ENCODE measurements at regions not wholly inside any gene's neighbourhood (a gene's known extent, or its start where the extent isn't known, plus 50 kb on each side); places are given as distances from the start of the nearest gene placed in this dataset.

DNA sequence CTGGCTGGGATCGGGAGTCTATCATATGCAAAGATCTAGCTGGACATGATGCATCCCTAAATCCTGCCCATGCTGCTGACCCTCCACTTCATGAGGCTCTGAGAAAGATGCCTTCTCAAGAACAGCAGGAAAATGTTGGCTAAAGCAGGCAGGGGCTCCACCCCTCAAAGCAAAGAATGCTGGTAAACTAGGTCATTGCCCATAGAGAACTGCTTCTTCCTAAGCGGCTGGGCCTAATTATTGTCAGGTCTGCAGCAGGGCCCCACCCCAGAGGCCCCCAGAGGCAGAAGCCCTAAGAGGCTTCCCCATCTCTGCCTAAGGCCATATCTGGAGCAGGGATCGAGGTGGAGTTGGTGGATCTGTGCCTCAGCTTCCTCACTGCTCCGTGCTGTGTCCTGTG lies 447.4 kb upstream of the PROK2 start:
- H3K4me3 Mint-ChIP-seq (ENCODE audit: unreplicated experiment) = no peak overlapping the region
- TF ChIP-seq, protein P1, sequence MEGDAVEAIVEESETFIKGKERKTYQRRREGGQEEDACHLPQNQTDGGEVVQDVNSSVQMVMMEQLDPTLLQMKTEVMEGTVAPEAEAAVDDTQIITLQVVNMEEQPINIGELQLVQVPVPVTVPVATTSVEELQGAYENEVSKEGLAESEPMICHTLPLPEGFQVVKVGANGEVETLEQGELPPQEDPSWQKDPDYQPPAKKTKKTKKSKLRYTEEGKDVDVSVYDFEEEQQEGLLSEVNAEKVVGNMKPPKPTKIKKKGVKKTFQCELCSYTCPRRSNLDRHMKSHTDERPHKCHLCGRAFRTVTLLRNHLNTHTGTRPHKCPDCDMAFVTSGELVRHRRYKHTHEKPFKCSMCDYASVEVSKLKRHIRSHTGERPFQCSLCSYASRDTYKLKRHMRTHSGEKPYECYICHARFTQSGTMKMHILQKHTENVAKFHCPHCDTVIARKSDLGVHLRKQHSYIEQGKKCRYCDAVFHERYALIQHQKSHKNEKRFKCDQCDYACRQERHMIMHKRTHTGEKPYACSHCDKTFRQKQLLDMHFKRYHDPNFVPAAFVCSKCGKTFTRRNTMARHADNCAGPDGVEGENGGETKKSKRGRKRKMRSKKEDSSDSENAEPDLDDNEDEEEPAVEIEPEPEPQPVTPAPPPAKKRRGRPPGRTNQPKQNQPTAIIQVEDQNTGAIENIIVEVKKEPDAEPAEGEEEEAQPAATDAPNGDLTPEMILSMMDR (IDR thresholded peaks at IDR 0.05; ENCODE audit: unreplicated experiment) = no peak
- no peaks in the 10 kb centered on the region for H3K9me3 Mint-ChIP-seq (ENCODE audit: unreplicated experiment)
- peaks cover 54% of the 10 kb centered on the region for H3K27me3 Mint-ChIP-seq (ENCODE audit: insufficient read depth, unreplicated experiment)
- intact Hi-C loops (cut with micrococcal nuclease) = no loop called here
- no peaks in the 10 kb centered on the region for H3K36me3 Mint-ChIP-seq (ENCODE audit: insufficient read depth, unreplicated experiment)
- DNase-seq (ENCODE audit: unreplicated experiment) = no peak
- no TSS peak for BruUV-seq (replicated peaks)
- peaks cover 11% of the 10 kb centered on the region for H3K4me1 Mint-ChIP-seq (ENCODE audit: insufficient read depth, unreplicated experiment)
- no peak overlapping the region for H3K27ac Mint-ChIP-seq (ENCODE audit: low read depth, unreplicated experiment)
- ChIA-PET CTCF (no interaction called here), POLR2A (no interaction called here)

DNA sequence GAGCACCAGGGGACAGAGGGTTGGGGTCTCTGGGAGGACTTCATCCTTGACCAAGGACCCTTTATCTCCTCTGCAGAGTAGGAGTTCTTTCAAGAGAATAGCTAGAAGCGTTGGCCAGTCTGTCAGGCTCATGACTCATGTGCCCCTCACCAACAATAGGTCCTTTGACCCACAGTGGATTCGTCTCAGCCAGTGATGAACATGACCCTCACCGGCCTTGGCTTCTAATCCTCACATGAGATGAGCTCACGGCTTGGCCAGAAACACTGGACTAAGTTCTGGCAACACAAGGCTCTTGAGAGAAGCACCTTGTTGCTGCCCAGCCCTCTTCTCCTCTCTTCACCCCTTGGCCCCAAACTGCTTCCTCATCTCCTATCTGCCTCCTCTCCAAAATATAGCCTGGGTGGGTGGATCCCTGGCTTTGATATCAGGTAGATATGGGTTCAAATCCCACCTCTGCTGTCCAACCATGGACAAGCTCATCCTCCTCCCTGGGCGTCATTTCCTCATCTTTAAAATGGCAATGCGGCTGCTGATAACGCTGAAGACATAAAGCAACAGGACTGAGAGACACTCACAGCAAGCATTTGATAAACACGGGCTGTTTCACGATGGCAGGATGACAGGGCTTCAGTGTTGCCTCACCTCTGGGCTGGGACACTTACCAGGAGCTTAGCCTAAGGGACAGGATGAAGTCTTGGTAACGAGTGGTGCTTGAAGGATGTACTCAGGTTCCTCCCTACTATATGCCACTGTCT lies 446.7 kb upstream of the PROK2 start:
- TF ChIP-seq, protein P1 (IDR thresholded peaks at IDR 0.05; ENCODE audit: unreplicated experiment) = no peak
- DNase-seq (ENCODE audit: unreplicated experiment) = no peak
- POLR2A ChIA-PET = no interaction called here
- CTCF ChIA-PET = interaction anchor here (0.5 kb wide), 1 partner anchor 30 kb away, joined by 3 read pairs; no protein-coding TSS in a partner anchor
- H3K4me3 Mint-ChIP-seq (ENCODE audit: unreplicated experiment) = no peak overlapping the region
- H3K27me3 Mint-ChIP-seq (ENCODE audit: insufficient read depth, unreplicated experiment) = peaks cover 51% of the 10 kb centered on the region
- no peaks in the 10 kb centered on the region for H3K36me3 Mint-ChIP-seq (ENCODE audit: insufficient read depth, unreplicated experiment)
- no peaks in the 10 kb centered on the region for H3K9me3 Mint-ChIP-seq (ENCODE audit: unreplicated experiment)
- no TSS peak for BruUV-seq (replicated peaks)
- peaks cover 11% of the 10 kb centered on the region for H3K4me1 Mint-ChIP-seq (ENCODE audit: insufficient read depth, unreplicated experiment)
- intact Hi-C loops (cut with micrococcal nuclease) = no loop called here
- H3K27ac Mint-ChIP-seq (ENCODE audit: low read depth, unreplicated experiment) = no peak overlapping the region

DNA sequence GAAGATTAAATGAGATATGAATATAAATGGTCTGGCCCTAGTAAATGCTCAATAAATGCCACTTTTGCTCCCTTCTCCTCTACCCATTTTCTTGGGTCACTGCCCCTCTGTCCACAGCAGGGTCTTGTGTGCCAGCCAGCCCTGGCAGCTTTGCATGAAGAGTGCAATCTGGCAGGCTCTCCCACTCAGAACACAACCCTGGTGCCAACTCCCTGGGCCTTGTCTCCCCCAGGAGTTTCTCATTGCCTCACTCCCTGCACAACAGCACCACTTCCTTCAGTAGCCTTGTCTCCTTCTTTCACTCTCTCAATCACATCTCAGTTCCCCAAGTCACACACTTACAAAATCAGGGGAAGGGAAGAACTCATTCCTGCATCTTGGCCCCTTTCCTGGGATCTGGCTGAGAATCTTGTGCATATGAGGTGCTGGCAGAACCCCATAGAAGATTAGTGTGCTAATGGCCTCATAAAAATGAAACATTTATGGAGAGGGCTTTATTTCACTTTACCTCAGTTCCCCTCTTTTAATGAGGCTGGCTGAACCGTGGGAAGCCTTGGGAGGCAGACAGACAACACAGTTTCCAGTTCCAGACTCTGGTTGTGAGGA lies 445.9 kb upstream of the PROK2 start:
- no peak overlapping the region for H3K27ac Mint-ChIP-seq (ENCODE audit: low read depth, unreplicated experiment)
- peaks cover 4% of the 10 kb centered on the region for H3K36me3 Mint-ChIP-seq (ENCODE audit: insufficient read depth, unreplicated experiment)
- H3K4me3 Mint-ChIP-seq (ENCODE audit: unreplicated experiment) = no peak overlapping the region
- peaks cover 11% of the 10 kb centered on the region for H3K4me1 Mint-ChIP-seq (ENCODE audit: insufficient read depth, unreplicated experiment)
- no peak for DNase-seq (ENCODE audit: unreplicated experiment)
- POLR2A ChIA-PET = no interaction called here
- H3K27me3 Mint-ChIP-seq (ENCODE audit: insufficient read depth, unreplicated experiment) = peaks cover 46% of the 10 kb centered on the region
- CTCF ChIA-PET = no interaction called here
- TF ChIP-seq, protein P1 (IDR thresholded peaks at IDR 0.05; ENCODE audit: unreplicated experiment) = no peak
- H3K9me3 Mint-ChIP-seq (ENCODE audit: unreplicated experiment) = peaks cover 5% of the 10 kb centered on the region
- no TSS peak for BruUV-seq (replicated peaks)
- intact Hi-C loops (cut with micrococcal nuclease) = no loop called here

DNA sequence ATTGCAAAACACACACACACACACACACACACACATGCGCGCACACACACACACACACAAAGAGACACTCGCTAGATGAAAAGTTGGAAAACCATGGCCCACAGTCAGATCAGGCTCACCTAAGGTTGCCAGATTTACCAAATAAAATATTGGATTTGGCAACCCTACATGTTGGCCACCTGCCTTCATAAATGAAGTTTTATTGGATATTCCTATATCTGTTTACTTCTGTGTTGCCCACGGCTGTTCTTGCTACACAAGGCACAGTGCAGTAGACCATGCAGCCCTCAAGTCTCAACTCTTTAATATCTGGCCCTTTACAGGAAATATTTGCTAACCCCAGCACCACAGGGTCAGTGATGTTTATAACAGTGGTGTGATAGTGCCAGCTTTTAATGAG lies 445.0 kb upstream of the PROK2 start:
- CTCF ChIA-PET = no interaction called here
- no peak overlapping the region for H3K4me3 Mint-ChIP-seq (ENCODE audit: unreplicated experiment)
- TF ChIP-seq, protein P1 (IDR thresholded peaks at IDR 0.05; ENCODE audit: unreplicated experiment) = no peak

More for the DNA sequence above, 445.0 kb upstream of the PROK2 start:
- no TSS peak for BruUV-seq (replicated peaks)
- peaks cover 4% of the 10 kb centered on the region for H3K36me3 Mint-ChIP-seq (ENCODE audit: insufficient read depth, unreplicated experiment)
- POLR2A ChIA-PET = no interaction called here
- H3K27me3 Mint-ChIP-seq (ENCODE audit: insufficient read depth, unreplicated experiment) = peaks cover 46% of the 10 kb centered on the region
- DNase-seq (ENCODE audit: unreplicated experiment) = no peak
- intact Hi-C loops (cut with micrococcal nuclease) = no loop called here
- peaks cover 14% of the 10 kb centered on the region for H3K9me3 Mint-ChIP-seq (ENCODE audit: unreplicated experiment)
- no peak overlapping the region for H3K27ac Mint-ChIP-seq (ENCODE audit: low read depth, unreplicated experiment)
- peaks cover 11% of the 10 kb centered on the region for H3K4me1 Mint-ChIP-seq (ENCODE audit: insufficient read depth, unreplicated experiment)

Data from MCF 10A (cell line).